Epithelial cell of esophagus (primary cell): ENCODE measurements at regions not wholly inside any gene's neighbourhood (a gene's known extent, or its start where the extent isn't known, plus 50 kb on each side); places are given as distances from the start of the nearest gene placed in this dataset.
A peak's percentile ranks its signal among the peaks of the same experiment; 100 is the strongest.

ENCODE experiments used
- DNase-seq: peaks from one replicate; pipeline ENCODE4 v3.0.0; 2010; ENCODE audit warnings: low read depth
- H3K4me3 ChIP-seq: 2 replicates; pipeline ENCODE4 v1.5.1; 2011; ENCODE audit warnings: mild to moderate bottlenecking, low read length, control low read depth
- TF ChIP-seq, protein P1 (sequence below): IDR thresholded peaks from 2 replicates; pipeline ENCODE4 v1.5.1; 2011; ENCODE audit warnings: low read depth, mild to moderate bottlenecking, low read length, control low read depth, inconsistent platforms; ENCODE audit not compliant: insufficient read depth; ENCODE audit errors: missing control alignments

DNA sequence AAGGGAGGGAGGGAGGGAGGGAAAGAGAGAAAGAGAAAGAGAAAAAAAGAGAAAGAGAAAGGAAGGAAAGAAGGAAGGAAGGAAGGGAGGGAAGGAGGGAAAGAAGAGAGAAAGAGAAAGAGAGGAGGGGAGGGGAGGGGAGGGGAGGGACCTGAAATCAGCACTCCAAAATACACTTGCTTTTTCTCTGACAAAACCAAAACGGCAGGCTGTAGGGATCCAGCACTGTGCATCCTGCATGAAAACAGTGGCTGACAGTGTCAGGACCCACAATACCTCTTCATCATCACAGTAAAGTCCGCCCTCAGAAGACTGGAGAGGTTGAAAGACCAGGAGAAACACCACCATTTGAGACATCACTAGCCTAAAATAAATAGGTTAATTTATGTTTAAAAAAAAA, 156.0 kb upstream of the SOD1 start:
- DNase-seq: no peak
- TF ChIP-seq, protein P1, sequence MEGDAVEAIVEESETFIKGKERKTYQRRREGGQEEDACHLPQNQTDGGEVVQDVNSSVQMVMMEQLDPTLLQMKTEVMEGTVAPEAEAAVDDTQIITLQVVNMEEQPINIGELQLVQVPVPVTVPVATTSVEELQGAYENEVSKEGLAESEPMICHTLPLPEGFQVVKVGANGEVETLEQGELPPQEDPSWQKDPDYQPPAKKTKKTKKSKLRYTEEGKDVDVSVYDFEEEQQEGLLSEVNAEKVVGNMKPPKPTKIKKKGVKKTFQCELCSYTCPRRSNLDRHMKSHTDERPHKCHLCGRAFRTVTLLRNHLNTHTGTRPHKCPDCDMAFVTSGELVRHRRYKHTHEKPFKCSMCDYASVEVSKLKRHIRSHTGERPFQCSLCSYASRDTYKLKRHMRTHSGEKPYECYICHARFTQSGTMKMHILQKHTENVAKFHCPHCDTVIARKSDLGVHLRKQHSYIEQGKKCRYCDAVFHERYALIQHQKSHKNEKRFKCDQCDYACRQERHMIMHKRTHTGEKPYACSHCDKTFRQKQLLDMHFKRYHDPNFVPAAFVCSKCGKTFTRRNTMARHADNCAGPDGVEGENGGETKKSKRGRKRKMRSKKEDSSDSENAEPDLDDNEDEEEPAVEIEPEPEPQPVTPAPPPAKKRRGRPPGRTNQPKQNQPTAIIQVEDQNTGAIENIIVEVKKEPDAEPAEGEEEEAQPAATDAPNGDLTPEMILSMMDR: no peak

DNA sequence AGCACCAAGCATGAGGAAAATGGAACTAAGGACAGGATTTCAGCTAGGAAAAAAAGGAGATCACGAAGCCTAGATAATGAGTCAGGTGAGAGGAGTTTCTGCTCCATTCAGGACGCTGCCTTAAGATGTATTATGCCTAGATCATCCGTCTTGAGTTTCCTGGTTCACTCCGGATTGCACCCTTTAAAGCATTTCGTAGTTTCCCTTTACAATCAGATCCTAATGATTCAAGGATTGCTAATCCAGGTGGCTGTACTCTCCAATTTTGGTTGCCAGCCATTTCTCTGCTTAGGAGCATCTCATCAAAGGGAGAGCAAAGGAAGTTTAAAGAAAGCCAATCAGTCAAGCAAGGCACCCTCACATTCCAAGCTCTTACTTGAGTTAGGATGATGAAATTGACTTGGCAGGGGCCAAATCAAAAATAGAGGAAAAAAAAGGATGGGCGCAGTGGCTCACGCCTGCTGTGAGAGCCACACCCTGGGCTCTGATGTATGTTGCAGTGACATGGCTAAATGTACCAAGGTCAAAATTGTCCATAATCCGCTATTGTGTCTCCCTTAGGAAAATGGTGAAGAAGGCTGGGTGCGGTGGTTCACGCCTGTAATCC, 156.9 kb upstream of the SOD1 start:
- TF ChIP-seq, protein P1: no peak
- H3K4me3 ChIP-seq: no peak overlapping the region
- DNase-seq: peak; percentile 83

More for the DNA sequence above, 156.0 kb upstream of the SOD1 start:
- no peak overlapping the region for H3K4me3 ChIP-seq

DNA sequence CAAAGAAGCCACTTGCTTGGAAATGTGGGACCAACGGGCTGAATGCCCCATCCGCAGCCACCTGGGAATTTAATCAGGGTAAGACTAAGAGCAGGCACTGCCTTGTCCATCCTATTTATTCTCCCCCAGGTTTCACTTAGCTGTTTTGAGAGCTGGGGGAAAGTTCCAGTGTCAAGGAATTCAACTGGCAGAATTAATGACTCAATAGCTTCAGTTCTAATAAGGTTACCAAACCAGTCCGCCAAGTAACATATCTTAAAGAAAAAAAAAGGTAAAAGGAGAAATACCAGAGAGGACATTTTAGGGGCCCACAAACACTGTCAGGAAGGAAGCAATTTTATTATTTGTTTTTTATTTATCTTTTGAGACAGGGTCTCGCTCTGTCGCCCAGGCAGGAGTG, 157.6 kb upstream of the SOD1 start:
- no peak overlapping the region for H3K4me3 ChIP-seq
- TF ChIP-seq, protein P1: no peak
- DNase-seq: peak; percentile 79

DNA sequence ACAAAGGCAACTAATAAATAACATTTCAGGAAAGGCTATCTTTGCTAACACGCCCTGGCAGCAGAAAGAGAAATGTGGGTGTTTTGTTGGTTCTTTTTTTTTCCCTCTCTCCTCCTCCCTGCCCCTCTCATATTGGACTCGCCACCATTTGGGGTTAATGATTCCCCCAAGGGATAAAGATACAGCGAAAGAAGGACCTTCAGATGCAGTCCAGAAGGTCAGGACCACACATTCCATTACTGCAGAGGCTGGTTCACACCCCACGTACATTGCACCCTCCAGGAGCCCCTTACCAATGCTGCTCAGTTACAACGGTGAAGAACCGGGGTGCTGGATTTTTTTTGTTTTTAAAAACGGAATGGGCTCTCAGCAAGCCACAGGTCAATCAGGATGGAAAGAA, 156.9 kb upstream of the TIAM1 start:
- TF ChIP-seq, protein P1: no peak
- DNase-seq: no peak
- no peak overlapping the region for H3K4me3 ChIP-seq

DNA sequence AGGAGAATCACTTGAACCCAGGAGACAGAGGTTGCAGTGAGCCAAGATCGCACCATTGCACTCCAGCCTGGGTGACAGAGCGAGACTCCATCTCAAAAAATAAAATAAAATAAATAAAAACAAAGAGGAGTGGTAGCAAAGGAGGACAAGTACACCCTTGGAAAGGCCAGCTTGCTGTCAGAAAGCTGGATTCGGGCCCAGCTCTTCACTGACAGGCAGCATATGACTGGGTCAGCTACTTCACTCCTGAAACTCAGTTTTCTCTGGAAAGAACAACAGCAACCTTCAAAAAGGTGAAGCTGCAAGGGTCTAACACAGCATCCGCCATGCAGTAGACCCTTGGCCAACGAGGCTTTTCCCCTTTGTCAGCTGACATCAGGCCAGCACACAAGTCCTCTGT, 156.0 kb upstream of the TIAM1 start:
- TF ChIP-seq, protein P1: no peak
- DNase-seq: no peak

DNA sequence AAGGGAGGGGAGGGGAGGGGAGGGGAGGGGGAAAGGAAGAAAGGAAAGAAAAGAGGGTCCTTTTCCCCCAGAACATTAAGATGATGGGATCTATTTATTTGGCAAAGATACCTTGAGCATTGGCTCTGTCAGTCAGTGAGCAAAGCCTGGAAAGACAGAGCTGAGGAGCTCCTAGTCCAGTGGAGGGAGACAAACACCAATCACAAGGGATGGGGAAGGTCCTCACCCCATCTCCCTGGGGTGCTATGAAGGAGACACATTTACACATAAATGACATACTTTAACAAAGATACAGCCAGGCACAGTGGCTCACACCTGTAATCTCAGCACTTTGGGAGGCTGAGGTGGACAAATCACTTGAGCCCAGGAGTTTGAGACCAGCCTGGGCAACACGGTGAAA, 154.9 kb upstream of the TIAM1 start:
- DNase-seq: no peak
- TF ChIP-seq, protein P1: peak; percentile 30
- H3K4me3 ChIP-seq: no peak overlapping the region

More for the DNA sequence above, 156.0 kb upstream of the TIAM1 start:
- no peak overlapping the region for H3K4me3 ChIP-seq

DNA sequence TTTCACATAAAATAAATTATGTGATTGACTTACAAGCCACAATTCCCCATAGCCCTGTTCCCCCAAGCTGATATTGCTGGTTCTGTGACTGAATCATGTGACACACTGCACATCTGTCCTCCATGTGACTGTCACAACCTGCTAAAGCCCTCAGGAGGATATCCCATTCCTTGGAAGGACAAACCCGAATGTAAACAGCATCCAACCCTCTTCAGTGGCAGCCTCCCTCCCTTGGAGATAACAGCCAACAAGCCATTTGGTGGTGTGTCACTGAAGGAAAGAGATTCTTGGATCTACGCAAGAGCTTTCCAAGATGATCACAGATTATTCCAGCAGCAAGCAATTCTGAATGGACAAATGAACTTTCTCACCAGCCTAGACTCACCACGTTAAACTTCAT, 153.9 kb upstream of the TIAM1 start:
- TF ChIP-seq, protein P1: no peak

More for the DNA sequence above, 153.9 kb upstream of the TIAM1 start:
- H3K4me3 ChIP-seq: no peak overlapping the region
- no peak for DNase-seq
